Endothelial cell (in vitro differentiated cells): ENCODE measurements at regions not wholly inside any gene's neighbourhood (a gene's known extent, or its start where the extent isn't known, plus 50 kb on each side); places are given as distances from the start of the nearest gene placed in this dataset.

Experiments
- DNase-seq: peaks from one replicate; pipeline ENCODE4 v3.0.0; 2021; ENCODE audit warnings: low spot score
- H3K27ac Mint-ChIP-seq: one replicate; pipeline ENCODE4 v1.8.0; 2021; ENCODE audit warnings: mixed read lengths, inconsistent platforms; ENCODE audit not compliant: unreplicated experiment
- H3K27me3 Mint-ChIP-seq: one replicate; pipeline ENCODE4 v1.8.0; 2021; ENCODE audit warnings: mild to moderate bottlenecking, moderate library complexity, mixed read lengths, inconsistent platforms; ENCODE audit not compliant: unreplicated experiment
- H3K36me3 Mint-ChIP-seq: one replicate; pipeline ENCODE4 v1.8.0; 2021; ENCODE audit warnings: mild to moderate bottlenecking, low read depth, mixed read lengths, inconsistent platforms; ENCODE audit not compliant: unreplicated experiment
- H3K4me1 Mint-ChIP-seq: one replicate; pipeline ENCODE4 v1.8.0; 2021; ENCODE audit warnings: mild to moderate bottlenecking, mixed read lengths, inconsistent platforms; ENCODE audit not compliant: unreplicated experiment
- H3K4me3 Mint-ChIP-seq: one replicate; pipeline ENCODE4 v1.8.0; 2021; ENCODE audit warnings: mild to moderate bottlenecking, mixed read lengths, inconsistent platforms; ENCODE audit not compliant: unreplicated experiment
- H3K9me3 Mint-ChIP-seq: one replicate; pipeline ENCODE4 v1.8.0; 2021; ENCODE audit warnings: mixed read lengths, inconsistent platforms; ENCODE audit not compliant: unreplicated experiment
- CTCF ChIP-seq: fragments of 200-600 bp; sonication (generic); IDR thresholded peaks from one replicate; pipeline ENCODE4 v1.5.0; 2021; ENCODE audit warnings: antibody characterized with exemption; ENCODE audit not compliant: unreplicated experiment

DNA sequence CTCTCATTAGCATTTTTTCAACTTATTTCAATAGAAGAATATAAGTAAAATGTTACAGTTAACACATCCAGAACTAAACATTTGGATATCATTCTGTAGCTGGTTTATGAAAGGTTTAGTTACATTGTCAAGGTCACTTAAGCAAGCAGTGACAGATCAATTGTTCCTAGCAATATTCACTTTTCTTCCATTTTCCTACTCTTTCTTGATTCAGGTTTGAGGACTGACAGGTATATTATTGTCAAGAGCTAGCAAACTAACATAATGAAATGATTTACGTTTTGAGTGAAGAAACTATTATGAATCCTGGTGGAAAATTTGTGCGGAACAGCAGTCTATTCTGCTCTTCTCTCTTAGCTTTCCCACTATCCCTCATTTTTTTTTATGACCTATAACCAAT is 220.4 kb upstream of the ADGRL4 start:
- no peaks in the 10 kb centered on the region for H3K27me3 Mint-ChIP-seq
- no peak for TF ChIP-seq CTCF
- no peak overlapping the region for H3K27ac Mint-ChIP-seq
- H3K36me3 Mint-ChIP-seq: no peaks in the 10 kb centered on the region
- DNase-seq: no peak
- no peak overlapping the region for H3K4me3 Mint-ChIP-seq
- no peaks in the 10 kb centered on the region for H3K4me1 Mint-ChIP-seq
- no peaks in the 10 kb centered on the region for H3K9me3 Mint-ChIP-seq

DNA sequence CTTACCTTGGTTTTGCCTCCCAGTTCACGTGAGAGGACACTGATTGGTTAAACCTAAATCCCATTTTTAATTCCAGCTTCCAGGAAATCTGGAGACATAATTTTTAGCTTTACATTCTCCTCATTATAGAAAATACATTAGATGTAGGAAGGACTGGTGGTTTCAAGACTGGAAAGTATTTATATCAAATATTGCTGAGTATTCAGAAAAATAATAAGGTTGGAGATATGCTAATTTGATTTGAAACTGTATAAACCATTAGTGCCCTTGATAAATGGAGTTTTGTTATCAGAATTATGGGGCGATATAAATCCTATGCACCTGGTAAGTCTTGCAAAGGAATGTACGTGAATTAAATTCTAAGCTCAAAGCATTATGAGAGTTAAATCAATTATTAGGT is 218.0 kb upstream of the ADGRL4 start:
- Mint-ChIP-seq H3K36me3 (peaks cover 7% of the 10 kb centered on the region), H3K27me3 (no peaks in the 10 kb centered on the region)

GRCh38 chr1:79220509-79220908 is 214.0 kb upstream of the ADGRL4 start:
- H3K36me3 Mint-ChIP-seq: peaks cover 7% of the 10 kb centered on the region
- H3K4me1 Mint-ChIP-seq: no peaks in the 10 kb centered on the region
- no peak for TF ChIP-seq CTCF
- peaks cover 13% of the 10 kb centered on the region for H3K9me3 Mint-ChIP-seq
- H3K4me3 Mint-ChIP-seq: no peak overlapping the region
- peaks cover 1% of the 10 kb centered on the region for H3K27me3 Mint-ChIP-seq
- no peak overlapping the region for H3K27ac Mint-ChIP-seq
- DNase-seq: no peak

More for the DNA sequence above, 218.0 kb upstream of the ADGRL4 start:
- Mint-ChIP-seq H3K4me3 (no peak overlapping the region), H3K9me3 (peaks cover 13% of the 10 kb centered on the region), H3K27ac (no peak overlapping the region), H3K4me1 (no peaks in the 10 kb centered on the region)
- TF ChIP-seq CTCF: no peak
- DNase-seq: no peak

GRCh38 chr1:79215311-79215710 is 208.8 kb upstream of the ADGRL4 start:
- DNase-seq: no peak
- peaks cover 1% of the 10 kb centered on the region for H3K27me3 Mint-ChIP-seq
- TF ChIP-seq CTCF: no peak
- no peak overlapping the region for H3K27ac Mint-ChIP-seq
- H3K36me3 Mint-ChIP-seq: peaks cover 5% of the 10 kb centered on the region
- H3K4me3 Mint-ChIP-seq: no peak overlapping the region
- no peaks in the 10 kb centered on the region for H3K4me1 Mint-ChIP-seq
- H3K9me3 Mint-ChIP-seq: peaks cover 6% of the 10 kb centered on the region

GRCh38 chr1:79207786-79208185 is 201.3 kb upstream of the ADGRL4 start:
- Mint-ChIP-seq H3K9me3 (no peaks in the 10 kb centered on the region), H3K4me3 (no peak overlapping the region), H3K36me3 (no peaks in the 10 kb centered on the region), H3K27me3 (no peaks in the 10 kb centered on the region), H3K27ac (no peak overlapping the region), H3K4me1 (peaks cover 2% of the 10 kb centered on the region)
- TF ChIP-seq CTCF: no peak
- DNase-seq: no peak
